Hepatocyte (in vitro differentiated cells): ENCODE measurements at regions not wholly inside any gene's neighbourhood (a gene's known extent, or its start where the extent isn't known, plus 50 kb on each side); places are given as distances from the start of the nearest gene placed in this dataset.
"Not testable (repeated sequence)": the region's sequence is repeated elsewhere in the genome, so short reads cannot be mapped to it uniquely, and the experiment has no call there.

Experiments used
- DNase-seq: peaks from one replicate; pipeline ENCODE4 v3.0.0-alpha.2; 2016; ENCODE audit warnings: low spot score
- H2AFZ ChIP-seq: fragments of 200-600 bp; sonication (generic); 2 replicates; pipeline ENCODE4 v1.6.0; 2016; ENCODE audit warnings: antibody characterized with exemption, mild to moderate bottlenecking
- H3K27ac ChIP-seq: fragments of 200-600 bp; sonication (generic); 2 replicates; pipeline ENCODE4 v1.5.1; 2016; ENCODE audit warnings: mild to moderate bottlenecking
- H3K27me3 ChIP-seq: fragments of 200-600 bp; sonication (generic); 2 replicates; pipeline ENCODE4 v1.6.1; 2016
- H3K36me3 ChIP-seq: fragments of 200-600 bp; sonication (generic); replicated peaks from 2 replicates; pipeline ENCODE4 v1.5.1; 2016; ENCODE audit warnings: low read depth; ENCODE audit not compliant: insufficient read depth
- H3K4me1 ChIP-seq: fragments of 200-600 bp; sonication (generic); 2 replicates; pipeline ENCODE4 v1.5.1; 2016; ENCODE audit warnings: mild to moderate bottlenecking, moderate library complexity; ENCODE audit not compliant: insufficient read depth
- H3K4me2 ChIP-seq: fragments of 200-600 bp; sonication (generic); 2 replicates; pipeline ENCODE4 v1.6.0; 2016
- H3K4me3 ChIP-seq: fragments of 200-600 bp; sonication (generic); 2 replicates; pipeline ENCODE4 v1.5.1; 2016; ENCODE audit warnings: mild to moderate bottlenecking
- H3K79me2 ChIP-seq: fragments of 200-600 bp; sonication (generic); 2 replicates; pipeline ENCODE4 v1.6.0; 2017; ENCODE audit warnings: mild to moderate bottlenecking
- H3K9me2 ChIP-seq: fragments of 200-600 bp; sonication (generic); replicated peaks from 2 replicates; pipeline ENCODE4 v1.6.0; 2017; ENCODE audit warnings: mild to moderate bottlenecking; ENCODE audit not compliant: insufficient read depth
- H3K9me3 ChIP-seq: fragments of 200-600 bp; sonication (generic); 2 replicates; pipeline ENCODE4 v1.5.1; 2016; ENCODE audit warnings: low read depth, mild to moderate bottlenecking
- H4K20me1 ChIP-seq: fragments of 200-600 bp; sonication (generic); 2 replicates; pipeline ENCODE4 v1.6.0; 2016; ENCODE audit warnings: mild to moderate bottlenecking; ENCODE audit not compliant: insufficient read depth, poor library complexity, severe bottlenecking
- CTCF ChIP-seq: fragments of 200-600 bp; sonication (generic); IDR thresholded peaks from 2 replicates; pipeline ENCODE4 v1.5.1; 2016; ENCODE audit warnings: antibody characterized with exemption, mild to moderate bottlenecking; ENCODE audit not compliant: poor library complexity
- EZH2 ChIP-seq: fragments of 200-600 bp; sonication (generic); IDR thresholded peaks from 2 replicates; pipeline ENCODE4 v1.6.1; 2016; ENCODE audit warnings: antibody characterized with exemption, mild to moderate bottlenecking, borderline replicate concordance
- EZH2phosphoT487 ChIP-seq: fragments of 200-600 bp; sonication (generic); IDR thresholded peaks from one replicate; pipeline ENCODE4 v1.6.1; 2018; ENCODE audit warnings: antibody characterized with exemption, mild to moderate bottlenecking, low read depth, moderate library complexity; ENCODE audit not compliant: unreplicated experiment, severe bottlenecking
- WGBS: methylation state at CpG from one replicate; pipeline ENCODE4 v1.1.6; 2016; ENCODE audit warnings: low lambda C conversion rate; ENCODE audit errors: missing lambda C conversion rate; 5-methylcytosine and 5-hydroxymethylcytosine counted together

GRCh38 chr6:8166156-8166555 lies 63.8 kb upstream of the EEF1E1 start:
- TF ChIP-seq CTCF (no peak), EZH2phosphoT487 (no peak), EZH2 (no peak)
- DNase-seq = no peak
- H3K36me3 ChIP-seq = no peaks in the 10 kb centered on the region
- no peaks in the 10 kb centered on the region for H3K9me3 ChIP-seq
- H3K27me3 ChIP-seq = no peaks in the 10 kb centered on the region
- H3K79me2 ChIP-seq = no peaks in the 10 kb centered on the region
- H2AFZ ChIP-seq = no peak overlapping the region
- H3K4me1 ChIP-seq = no peaks in the 10 kb centered on the region
- no peak overlapping the region for H3K4me3 ChIP-seq
- H3K9me2 ChIP-seq = no peaks in the 10 kb centered on the region
- no peaks in the 10 kb centered on the region for H4K20me1 ChIP-seq
- no peak overlapping the region for H3K27ac ChIP-seq
- H3K4me2 ChIP-seq = no peak overlapping the region

GRCh38 chr6:8165008-8165407 lies 62.7 kb upstream of the EEF1E1 start:
- H3K4me1 ChIP-seq, H3K27ac ChIP-seq, H3K9me2 ChIP-seq, H3K79me2 ChIP-seq, H3K4me3 ChIP-seq, H3K36me3 ChIP-seq, H4K20me1 ChIP-seq, H3K4me2 ChIP-seq, H2AFZ ChIP-seq, H3K27me3 ChIP-seq, H3K9me3 ChIP-seq, DNase-seq: not testable (repeated sequence)
- 91% methylated on average over 17 of the region's 17 CpGs for WGBS

GRCh38 chr6:8164281-8164680 lies 61.9 kb upstream of the EEF1E1 start:
- not testable (repeated sequence) for H3K36me3 ChIP-seq, H3K9me2 ChIP-seq, H4K20me1 ChIP-seq, H2AFZ ChIP-seq, H3K27me3 ChIP-seq, H3K27ac ChIP-seq, H3K4me1 ChIP-seq, H3K4me2 ChIP-seq, H3K4me3 ChIP-seq, H3K79me2 ChIP-seq, DNase-seq, H3K9me3 ChIP-seq
- 98% methylated on average over 15 of the region's 29 CpGs for WGBS

GRCh38 chr6:8159966-8160365 lies 57.6 kb upstream of the EEF1E1 start:
- no peaks in the 10 kb centered on the region for H3K79me2 ChIP-seq
- no peak overlapping the region for H2AFZ ChIP-seq
- DNase-seq = no peak
- TF ChIP-seq EZH2 (no peak), EZH2phosphoT487 (no peak), CTCF (no peak)
- no peaks in the 10 kb centered on the region for H3K9me2 ChIP-seq
- H3K27ac ChIP-seq = no peak overlapping the region
- no peaks in the 10 kb centered on the region for H3K27me3 ChIP-seq
- peaks cover 6% of the 10 kb centered on the region for H3K4me1 ChIP-seq
- no peaks in the 10 kb centered on the region for H3K9me3 ChIP-seq
- WGBS = 78% methylated on average over 2 of the region's 2 CpGs
- no peaks in the 10 kb centered on the region for H4K20me1 ChIP-seq
- peak overlapping the region; percentile 5 for H3K4me2 ChIP-seq
- H3K36me3 ChIP-seq = no peaks in the 10 kb centered on the region
- H3K4me3 ChIP-seq = no peak overlapping the region

GRCh38 chr6:8157839-8158238 lies 55.5 kb upstream of the EEF1E1 start:
- DNase-seq = peak; percentile 32

More at GRCh38 chr6:8157839-8158238, 55.5 kb upstream of the EEF1E1 start:
- Histone ChIP-seq H3K79me2 (no peaks in the 10 kb centered on the region), H3K4me1 (peaks cover 6% of the 10 kb centered on the region), H2AFZ (no peak overlapping the region), H3K9me3 (no peaks in the 10 kb centered on the region), H3K4me3 (no peak overlapping the region), H3K36me3 (no peaks in the 10 kb centered on the region), H3K27me3 (no peaks in the 10 kb centered on the region), H4K20me1 (no peaks in the 10 kb centered on the region), H3K27ac (peak overlapping the region; percentile 79), H3K4me2 (peak overlapping the region; percentile 55), H3K9me2 (no peaks in the 10 kb centered on the region)
- TF ChIP-seq EZH2 (no peak), CTCF (no peak), EZH2phosphoT487 (no peak)
- 25% methylated on average over 3 of the region's 3 CpGs for WGBS
